ENCODE measurements at regions not wholly inside any gene's neighbourhood (a gene's known extent, or its start where the extent isn't known, plus 50 kb on each side); places are given as distances from the start of the nearest gene placed in this dataset.

- TF ChIP-seq POLR2AphosphoS5 (IDR thresholded peaks at IDR 0.05; ENCODE audit: low read depth, low read length) = no peak
- no peak for TF ChIP-seq SIN3A (IDR thresholded peaks at IDR 0.05; ENCODE audit: borderline replicate concordance, insufficient read depth, low read length)
- no peak for TF ChIP-seq TAF1 (IDR thresholded peaks at IDR 0.05; ENCODE audit: borderline replicate concordance, insufficient read depth, low read length)
- TF ChIP-seq, protein P1, sequence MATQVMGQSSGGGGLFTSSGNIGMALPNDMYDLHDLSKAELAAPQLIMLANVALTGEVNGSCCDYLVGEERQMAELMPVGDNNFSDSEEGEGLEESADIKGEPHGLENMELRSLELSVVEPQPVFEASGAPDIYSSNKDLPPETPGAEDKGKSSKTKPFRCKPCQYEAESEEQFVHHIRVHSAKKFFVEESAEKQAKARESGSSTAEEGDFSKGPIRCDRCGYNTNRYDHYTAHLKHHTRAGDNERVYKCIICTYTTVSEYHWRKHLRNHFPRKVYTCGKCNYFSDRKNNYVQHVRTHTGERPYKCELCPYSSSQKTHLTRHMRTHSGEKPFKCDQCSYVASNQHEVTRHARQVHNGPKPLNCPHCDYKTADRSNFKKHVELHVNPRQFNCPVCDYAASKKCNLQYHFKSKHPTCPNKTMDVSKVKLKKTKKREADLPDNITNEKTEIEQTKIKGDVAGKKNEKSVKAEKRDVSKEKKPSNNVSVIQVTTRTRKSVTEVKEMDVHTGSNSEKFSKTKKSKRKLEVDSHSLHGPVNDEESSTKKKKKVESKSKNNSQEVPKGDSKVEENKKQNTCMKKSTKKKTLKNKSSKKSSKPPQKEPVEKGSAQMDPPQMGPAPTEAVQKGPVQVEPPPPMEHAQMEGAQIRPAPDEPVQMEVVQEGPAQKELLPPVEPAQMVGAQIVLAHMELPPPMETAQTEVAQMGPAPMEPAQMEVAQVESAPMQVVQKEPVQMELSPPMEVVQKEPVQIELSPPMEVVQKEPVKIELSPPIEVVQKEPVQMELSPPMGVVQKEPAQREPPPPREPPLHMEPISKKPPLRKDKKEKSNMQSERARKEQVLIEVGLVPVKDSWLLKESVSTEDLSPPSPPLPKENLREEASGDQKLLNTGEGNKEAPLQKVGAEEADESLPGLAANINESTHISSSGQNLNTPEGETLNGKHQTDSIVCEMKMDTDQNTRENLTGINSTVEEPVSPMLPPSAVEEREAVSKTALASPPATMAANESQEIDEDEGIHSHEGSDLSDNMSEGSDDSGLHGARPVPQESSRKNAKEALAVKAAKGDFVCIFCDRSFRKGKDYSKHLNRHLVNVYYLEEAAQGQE (IDR thresholded peaks at IDR 0.05; ENCODE audit: insufficient read depth in 1 of 2, low read depth in 2 of 2, low read length in 2 of 2) = no peak
- TF ChIP-seq FOXP2 (optimal IDR thresholded peaks at IDR 0.05; ENCODE audit: borderline replicate concordance, extremely low read depth, extremely low read length, insufficient read depth) = no peak
These were observed 80.1 kb upstream of the CARD18 start for GRCh38 chr11:105219670-105220069.

- TF ChIP-seq, protein P1 (IDR thresholded peaks at IDR 0.05; ENCODE audit: insufficient read depth in 1 of 2, low read depth in 2 of 2, low read length in 2 of 2) = no peak
- no peak for TF ChIP-seq SIN3A (IDR thresholded peaks at IDR 0.05; ENCODE audit: borderline replicate concordance, insufficient read depth, low read length)
- no peak for TF ChIP-seq POLR2AphosphoS5 (IDR thresholded peaks at IDR 0.05; ENCODE audit: low read depth, low read length)
- TF ChIP-seq FOXP2 (optimal IDR thresholded peaks at IDR 0.05; ENCODE audit: borderline replicate concordance, extremely low read depth, extremely low read length, insufficient read depth) = no peak
- no peak for TF ChIP-seq TAF1 (IDR thresholded peaks at IDR 0.05; ENCODE audit: borderline replicate concordance, insufficient read depth, low read length)
These were observed 79.7 kb upstream of the CARD18 start for GRCh38 chr11:105219269-105219668.

GRCh38 chr11:105215528-105215927 is 76.0 kb upstream of the CARD18 start:
- no peak for TF ChIP-seq FOXP2 (optimal IDR thresholded peaks at IDR 0.05; ENCODE audit: borderline replicate concordance, extremely low read depth, extremely low read length, insufficient read depth)
- TF ChIP-seq TAF1 (IDR thresholded peaks at IDR 0.05; ENCODE audit: borderline replicate concordance, insufficient read depth, low read length) = no peak
- TF ChIP-seq SIN3A (IDR thresholded peaks at IDR 0.05; ENCODE audit: borderline replicate concordance, insufficient read depth, low read length) = no peak
- no peak for TF ChIP-seq POLR2AphosphoS5 (IDR thresholded peaks at IDR 0.05; ENCODE audit: low read depth, low read length)
- TF ChIP-seq, protein P1 (IDR thresholded peaks at IDR 0.05; ENCODE audit: insufficient read depth in 1 of 2, low read depth in 2 of 2, low read length in 2 of 2) = no peak

GRCh38 chr11:105211806-105212554 is 72.4 kb upstream of the CARD18 start:
- TF ChIP-seq TAF1 (IDR thresholded peaks at IDR 0.05; ENCODE audit: borderline replicate concordance, insufficient read depth, low read length) (peak; percentile 37; the same call in 1 of the 2 replicates), POLR2AphosphoS5 (IDR thresholded peaks at IDR 0.05; ENCODE audit: low read depth, low read length) (no peak)

GRCh38 chr11:105208019-105208418 is 68.5 kb upstream of the CARD18 start:
- no peak for TF ChIP-seq SIN3A (IDR thresholded peaks at IDR 0.05; ENCODE audit: borderline replicate concordance, insufficient read depth, low read length)
- TF ChIP-seq POLR2AphosphoS5 (IDR thresholded peaks at IDR 0.05; ENCODE audit: low read depth, low read length) = no peak
- TF ChIP-seq TAF1 (IDR thresholded peaks at IDR 0.05; ENCODE audit: borderline replicate concordance, insufficient read depth, low read length) = no peak
- no peak for TF ChIP-seq FOXP2 (optimal IDR thresholded peaks at IDR 0.05; ENCODE audit: borderline replicate concordance, extremely low read depth, extremely low read length, insufficient read depth)
- TF ChIP-seq, protein P1 (IDR thresholded peaks at IDR 0.05; ENCODE audit: insufficient read depth in 1 of 2, low read depth in 2 of 2, low read length in 2 of 2) = no peak

Measured in PFSK-1 (cell line).